ENCODE measurements at regions not wholly inside any gene's neighbourhood (a gene's known extent, or its start where the extent isn't known, plus 50 kb on each side); places are given as distances from the start of the nearest gene placed in this dataset.

DNA sequence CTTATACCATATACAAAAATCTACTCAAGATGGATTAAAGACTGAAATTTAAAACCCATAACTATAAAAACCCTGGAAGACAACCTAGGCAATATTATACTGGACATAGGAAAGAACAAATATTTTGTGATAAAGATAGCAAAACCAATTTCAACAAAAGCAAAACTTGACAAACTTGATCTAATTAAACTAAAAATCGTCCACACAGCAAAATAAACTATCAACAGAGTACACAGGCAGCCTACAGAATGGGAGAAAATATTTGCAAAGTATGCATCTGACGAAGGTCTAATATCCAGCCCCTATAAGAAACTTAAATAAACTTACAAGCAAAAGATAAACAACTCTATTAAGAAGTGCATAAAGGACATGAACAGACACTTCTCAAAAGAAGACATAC, 240.1 kb downstream of the HGF start:
- Histone ChIP-seq H3K36me3 (ENCODE audit: low read depth) (no peaks in the 10 kb centered on the region), H3K4me1 (ENCODE audit: low read depth) (no peaks in the 10 kb centered on the region), H3K4me3 (no peak overlapping the region), H3K9me3 (no peaks in the 10 kb centered on the region)
- intact Hi-C loops (cut with DNase I, micrococcal nuclease) = no loop called here
- ATAC-seq = no peak
- TF ChIP-seq, protein P1, sequence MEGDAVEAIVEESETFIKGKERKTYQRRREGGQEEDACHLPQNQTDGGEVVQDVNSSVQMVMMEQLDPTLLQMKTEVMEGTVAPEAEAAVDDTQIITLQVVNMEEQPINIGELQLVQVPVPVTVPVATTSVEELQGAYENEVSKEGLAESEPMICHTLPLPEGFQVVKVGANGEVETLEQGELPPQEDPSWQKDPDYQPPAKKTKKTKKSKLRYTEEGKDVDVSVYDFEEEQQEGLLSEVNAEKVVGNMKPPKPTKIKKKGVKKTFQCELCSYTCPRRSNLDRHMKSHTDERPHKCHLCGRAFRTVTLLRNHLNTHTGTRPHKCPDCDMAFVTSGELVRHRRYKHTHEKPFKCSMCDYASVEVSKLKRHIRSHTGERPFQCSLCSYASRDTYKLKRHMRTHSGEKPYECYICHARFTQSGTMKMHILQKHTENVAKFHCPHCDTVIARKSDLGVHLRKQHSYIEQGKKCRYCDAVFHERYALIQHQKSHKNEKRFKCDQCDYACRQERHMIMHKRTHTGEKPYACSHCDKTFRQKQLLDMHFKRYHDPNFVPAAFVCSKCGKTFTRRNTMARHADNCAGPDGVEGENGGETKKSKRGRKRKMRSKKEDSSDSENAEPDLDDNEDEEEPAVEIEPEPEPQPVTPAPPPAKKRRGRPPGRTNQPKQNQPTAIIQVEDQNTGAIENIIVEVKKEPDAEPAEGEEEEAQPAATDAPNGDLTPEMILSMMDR (IDR thresholded peaks at IDR 0.05) = no peak
- no peak for DNase-seq

DNA sequence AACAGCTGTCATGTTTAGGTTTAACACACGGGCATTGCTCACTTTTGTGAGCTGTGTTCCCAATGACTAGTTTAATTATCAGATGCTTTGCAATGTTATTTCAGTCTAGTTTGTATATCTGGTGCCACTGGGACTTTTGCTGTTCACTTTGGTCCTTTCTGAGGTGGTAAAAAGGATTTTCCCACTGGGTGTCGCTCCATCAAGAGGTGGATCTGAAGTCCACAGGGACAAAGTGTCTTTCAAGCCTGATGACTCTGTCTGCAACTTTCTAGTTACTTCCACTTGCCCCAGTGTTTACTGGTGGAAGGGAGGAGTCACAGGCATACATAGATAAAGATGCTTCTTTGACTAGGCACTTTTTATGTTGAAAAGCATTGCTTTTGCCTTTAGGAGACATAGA, 242.2 kb downstream of the HGF start:
- Histone ChIP-seq H3K4me3 (no peak overlapping the region), H3K9me3 (no peaks in the 10 kb centered on the region), H3K4me1 (ENCODE audit: low read depth) (no peaks in the 10 kb centered on the region), H3K36me3 (ENCODE audit: low read depth) (no peaks in the 10 kb centered on the region)
- no peak for ATAC-seq
- intact Hi-C loops (cut with DNase I, micrococcal nuclease) = no loop called here
- DNase-seq = no peak
- TF ChIP-seq, protein P1 (IDR thresholded peaks at IDR 0.05) = no peak

GRCh38 chr7:81526971-81527370, 242.9 kb downstream of the HGF start:
- ATAC-seq (no peak), DNase-seq (no peak)
- H3K4me3 ChIP-seq = no peak overlapping the region
- no peaks in the 10 kb centered on the region for H3K4me1 ChIP-seq (ENCODE audit: low read depth)
- TF ChIP-seq, protein P1 (IDR thresholded peaks at IDR 0.05) = no peak
- intact Hi-C loops (cut with DNase I, micrococcal nuclease) = no loop called here
- H3K36me3 ChIP-seq (ENCODE audit: low read depth) = no peaks in the 10 kb centered on the region
- H3K9me3 ChIP-seq = no peaks in the 10 kb centered on the region

GRCh38 chr7:81525841-81526240, 244.0 kb downstream of the HGF start:
- H3K9me3 ChIP-seq = no peaks in the 10 kb centered on the region
- ATAC-seq (no peak), DNase-seq (no peak)
- no peak overlapping the region for H3K4me3 ChIP-seq
- TF ChIP-seq, protein P1 (IDR thresholded peaks at IDR 0.05) = no peak
- H3K4me1 ChIP-seq (ENCODE audit: low read depth) = no peaks in the 10 kb centered on the region
- H3K36me3 ChIP-seq (ENCODE audit: low read depth) = no peaks in the 10 kb centered on the region
- intact Hi-C loops (cut with DNase I, micrococcal nuclease) = no loop called here

- H3K4me3 ChIP-seq = no peak overlapping the region
- ATAC-seq = no peak
- intact Hi-C loops (cut with DNase I, micrococcal nuclease) = no loop called here
- no peak for DNase-seq
- TF ChIP-seq, protein P1 (IDR thresholded peaks at IDR 0.05) = no peak
- no peaks in the 10 kb centered on the region for H3K9me3 ChIP-seq
- H3K36me3 ChIP-seq (ENCODE audit: low read depth) = no peaks in the 10 kb centered on the region
- H3K4me1 ChIP-seq (ENCODE audit: low read depth) = no peaks in the 10 kb centered on the region
Observed at GRCh38 chr7:81519886-81520285, 250.0 kb downstream of the HGF start.

- ATAC-seq = no peak
- H3K4me1 ChIP-seq (ENCODE audit: low read depth) = no peaks in the 10 kb centered on the region
- no peak for DNase-seq
- intact Hi-C loops (cut with DNase I, micrococcal nuclease) = no loop called here
- H3K9me3 ChIP-seq = no peaks in the 10 kb centered on the region
- H3K36me3 ChIP-seq (ENCODE audit: low read depth) = no peaks in the 10 kb centered on the region
- TF ChIP-seq, protein P1 (IDR thresholded peaks at IDR 0.05) = no peak
- no peak overlapping the region for H3K4me3 ChIP-seq
Observed at GRCh38 chr7:81516898-81517297, 252.9 kb downstream of the HGF start.
